OCI-M1 (cell line): ENCODE measurements at regions not wholly inside any gene's neighbourhood (a gene's known extent, or its start where the extent isn't known, plus 50 kb on each side); places are given as distances from the start of the nearest gene placed in this dataset.
"Not testable (repeated sequence)": the region's sequence is repeated elsewhere in the genome, so short reads cannot be mapped to it uniquely, and the experiment has no call there.

Source experiments
- DNase-seq: peaks from one replicate; lab custom pipeline; 2025; lab: John Stamatoyannopoulos, UW

GRCh38 chr1:157255891-157256290, 117.7 kb upstream of the ETV3 start:
- DNase-seq: not testable (repeated sequence)

GRCh38 chr1:157254183-157254582, 116.0 kb upstream of the ETV3 start:
- peak; percentile 19 for DNase-seq

GRCh38 chr1:157252473-157252872, 114.3 kb upstream of the ETV3 start:
- DNase-seq: no peak

- no peak for DNase-seq
Measured at GRCh38 chr1:157249739-157250138, 111.5 kb upstream of the ETV3 start.

- peak; percentile 14 for DNase-seq
Measured at GRCh38 chr1:157249326-157249725, 111.1 kb upstream of the ETV3 start.

GRCh38 chr1:157247764-157248049, 109.5 kb upstream of the ETV3 start:
- not testable (repeated sequence) for DNase-seq

GRCh38 chr1:157247005-157247763, 109.0 kb upstream of the ETV3 start:
- no peak for DNase-seq

- DNase-seq: no peak
Measured at GRCh38 chr1:157245823-157246222, 107.6 kb upstream of the ETV3 start.

GRCh38 chr1:157241185-157241538, 103.0 kb upstream of the ETV3 start:
- DNase-seq: no peak

GRCh38 chr1:157240495-157241184, 102.4 kb upstream of the ETV3 start:
- no peak for DNase-seq

- DNase-seq: peak; percentile 12
Measured at GRCh38 chr1:157239936-157240335, 101.7 kb upstream of the ETV3 start.

- DNase-seq: no peak
Measured at GRCh38 chr1:157238585-157238984, 100.4 kb upstream of the ETV3 start.

GRCh38 chr1:157237981-157238380, 99.8 kb upstream of the ETV3 start:
- no peak for DNase-seq

GRCh38 chr1:157237522-157237921, 99.3 kb upstream of the ETV3 start:
- no peak for DNase-seq

GRCh38 chr1:157236072-157236471, 97.9 kb upstream of the ETV3 start:
- no peak for DNase-seq

- peak; percentile 75 for DNase-seq
Measured at GRCh38 chr1:157235307-157235706, 97.1 kb upstream of the ETV3 start.

- peak; percentile 75 for DNase-seq
Measured at GRCh38 chr1:157234705-157235273, 96.6 kb upstream of the ETV3 start.

- DNase-seq: no peak
Measured at GRCh38 chr1:157233131-157233530, 94.9 kb upstream of the ETV3 start.

GRCh38 chr1:157231846-157232525, 93.8 kb upstream of the ETV3 start:
- no peak for DNase-seq

GRCh38 chr1:157230500-157230899, 92.3 kb upstream of the ETV3 start:
- DNase-seq: no peak

- DNase-seq: peak; percentile 47
Measured at GRCh38 chr1:157227700-157228099, 89.5 kb upstream of the ETV3 start.

GRCh38 chr1:157226739-157227138, 88.5 kb upstream of the ETV3 start:
- DNase-seq: peak; percentile 69

- DNase-seq: no peak
Measured at GRCh38 chr1:157219600-157219999, 81.4 kb upstream of the ETV3 start.
